Right ventricle myocardium inferior (tissue), 1 donor: ENCODE measurements at regions not wholly inside any gene's neighbourhood (a gene's known extent, or its start where the extent isn't known, plus 50 kb on each side); places are given as distances from the start of the nearest gene placed in this dataset.
"Not testable (repeated sequence)": the region's sequence is repeated elsewhere in the genome, so short reads cannot be mapped to it uniquely, and the experiment has no call there.

ENCODE experiments used
- ATAC-seq: fragments of 200-7000 bp; cut with Tn5 transposase; one replicate; pipeline ENCODE4 v1.9.1; 2020; ENCODE audit warnings: mild to moderate bottlenecking, moderate library complexity
- DNase-seq: peaks from one replicate; pipeline ENCODE4 v3.0.0; 2021; ENCODE audit errors: missing footprints
- intact Hi-C: fragments of 100-400 bp; cut with DNase I; formaldehyde crosslinking; loops from one replicate; pipeline ENCODE4 v1.11.0; 2022
- donor health status: DM: no; HTN: yes; CAD: no; lungs with severe emphysema.

DNA sequence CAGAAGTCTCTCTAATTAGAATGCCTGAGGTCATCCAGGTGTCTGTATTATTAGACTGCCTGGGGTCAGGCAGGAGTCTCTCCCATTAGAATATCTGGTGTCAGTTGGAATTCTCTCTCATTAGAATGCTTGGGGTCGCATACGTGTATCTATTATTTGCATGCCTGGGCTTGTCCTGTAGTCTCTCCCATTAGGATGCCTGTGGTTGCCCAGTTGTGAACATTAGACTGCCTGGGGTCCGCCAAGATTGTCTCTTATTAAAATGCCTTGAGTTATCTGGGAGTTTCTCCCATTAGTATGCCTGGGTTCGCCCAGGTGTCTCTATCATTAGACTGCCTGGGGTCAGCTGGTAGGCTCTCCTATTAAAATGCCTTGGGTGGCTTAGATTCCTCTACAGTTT, 1494.7 kb downstream of the UQCRFS1 start:
- ATAC-seq (no peak), DNase-seq (no peak)
- intact Hi-C loops = no loop called here

DNA sequence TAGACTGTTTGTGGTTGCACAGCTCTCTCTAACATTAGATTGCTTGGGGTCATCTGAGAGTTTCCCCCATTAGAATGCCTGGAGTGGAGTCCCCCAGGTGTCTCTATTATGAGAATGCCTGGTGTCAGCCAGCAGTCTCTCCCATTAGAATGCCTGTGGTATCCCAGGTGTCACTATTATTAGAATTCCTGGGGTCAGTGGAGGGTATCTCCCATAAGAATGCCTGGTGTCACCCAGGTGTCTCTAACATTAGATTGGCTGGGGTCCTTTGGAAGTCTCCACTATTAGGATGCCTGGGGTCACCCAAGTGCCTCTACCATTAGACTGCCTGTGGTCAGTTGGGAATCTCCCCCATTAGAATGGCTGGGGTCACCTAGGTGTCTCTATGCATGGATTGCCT, 1495.1 kb downstream of the UQCRFS1 start:
- ATAC-seq (no peak), DNase-seq (no peak)
- intact Hi-C loops = no loop called here

DNA sequence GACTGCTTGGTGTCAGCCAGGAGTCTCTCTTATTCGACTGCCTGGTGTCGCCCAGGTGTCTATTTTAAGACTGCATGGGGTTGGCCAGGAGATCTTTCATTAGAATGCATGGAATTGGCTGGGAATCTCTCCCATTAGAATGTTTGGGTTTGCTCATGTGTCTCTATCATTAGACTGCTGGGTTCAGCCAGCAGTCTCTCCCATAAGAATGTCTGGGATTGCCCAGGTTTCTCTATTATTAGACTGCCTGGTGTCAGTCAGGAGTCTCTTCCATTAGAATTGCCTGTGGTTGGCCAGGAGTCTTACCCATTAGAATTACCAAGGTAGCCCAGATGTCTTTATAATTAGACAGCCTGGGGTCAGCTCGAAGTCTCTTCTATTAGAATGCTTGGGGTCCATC, 1496.0 kb downstream of the UQCRFS1 start:
- DNase-seq (no peak), ATAC-seq (peak; percentile 37)
- intact Hi-C loops = no loop called here

DNA sequence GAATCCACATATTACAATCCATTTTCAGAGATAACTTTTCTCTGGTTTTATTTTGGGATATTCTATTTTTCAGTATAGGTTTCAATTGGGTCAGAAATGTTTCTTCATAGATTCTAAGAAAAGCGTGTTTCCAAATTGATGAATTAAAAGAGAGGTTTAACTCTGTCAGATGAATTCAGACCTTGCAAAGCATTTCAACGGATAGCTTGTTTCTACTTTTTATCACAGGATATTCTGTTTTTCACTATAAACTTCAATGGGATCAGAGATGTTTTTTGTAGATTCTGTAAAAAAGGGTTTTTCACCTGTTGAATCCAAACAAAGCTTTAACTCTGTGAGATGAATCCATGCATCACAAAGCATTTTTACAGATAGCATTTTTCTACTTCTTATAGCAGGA, 1498.1 kb downstream of the UQCRFS1 start:
- DNase-seq (no peak), ATAC-seq (no peak)
- intact Hi-C loops = no loop called here

DNA sequence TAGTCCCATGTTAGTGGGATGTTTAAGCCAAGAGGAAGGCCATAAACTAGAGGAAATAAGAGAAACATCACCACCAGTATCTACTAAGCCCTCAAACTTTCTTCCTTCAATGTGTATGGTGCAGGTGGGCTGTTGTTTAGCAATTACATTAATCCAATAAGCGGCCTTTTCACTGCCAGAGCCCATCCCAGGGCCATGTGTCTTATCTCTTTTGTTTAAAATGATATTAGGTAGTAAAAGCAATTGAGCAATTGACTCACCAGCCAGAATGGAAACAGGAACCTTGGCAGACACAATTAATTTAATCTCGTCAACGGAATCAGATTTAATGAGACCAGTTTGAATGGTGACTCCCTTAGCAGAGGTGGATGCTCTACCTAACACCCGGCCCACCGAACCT, 1503.5 kb downstream of the UQCRFS1 start:
- no peak for ATAC-seq
- intact Hi-C loops = no loop called here
- DNase-seq = no peak

DNA sequence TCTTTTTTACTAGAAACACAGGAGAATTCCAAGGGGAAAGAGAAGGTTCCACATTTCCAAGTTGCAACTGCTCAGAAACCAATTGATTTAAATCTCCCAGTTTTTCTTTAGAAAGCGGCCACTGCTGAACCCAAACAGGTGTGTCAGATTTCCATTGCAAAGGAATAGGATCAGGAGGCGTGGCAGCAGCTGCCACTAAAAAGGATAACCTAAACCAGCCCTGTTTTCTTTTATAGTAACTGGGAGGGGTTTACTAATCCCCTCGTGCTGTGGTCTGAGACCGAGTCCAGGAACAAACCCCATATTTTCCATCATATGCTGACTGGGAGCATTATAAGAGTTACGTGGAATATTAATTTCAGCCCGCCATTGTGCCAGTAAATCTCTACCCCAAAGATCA, 1504.0 kb downstream of the UQCRFS1 start:
- DNase-seq, ATAC-seq, intact Hi-C loops: not testable (repeated sequence)

DNA sequence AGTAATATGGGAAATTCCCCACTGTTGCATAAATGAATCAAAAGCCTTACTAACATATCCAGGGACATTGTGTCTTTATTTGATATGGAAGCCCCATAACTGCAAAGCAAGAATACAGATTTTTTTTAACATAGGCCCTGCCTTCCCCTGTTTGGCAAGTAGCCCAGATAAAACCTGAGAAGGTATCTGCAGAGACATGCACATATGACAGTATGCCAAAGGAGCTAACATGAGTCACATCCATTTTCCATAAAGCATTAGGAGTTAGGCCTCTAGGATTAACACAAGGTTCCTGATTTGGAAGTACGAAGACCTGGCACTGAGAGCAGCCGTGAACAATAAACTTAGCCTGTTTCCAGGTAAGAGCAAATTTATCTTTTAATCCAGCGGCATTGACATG, 1505.9 kb downstream of the UQCRFS1 start:
- intact Hi-C loops, DNase-seq, ATAC-seq: not testable (repeated sequence)

DNA sequence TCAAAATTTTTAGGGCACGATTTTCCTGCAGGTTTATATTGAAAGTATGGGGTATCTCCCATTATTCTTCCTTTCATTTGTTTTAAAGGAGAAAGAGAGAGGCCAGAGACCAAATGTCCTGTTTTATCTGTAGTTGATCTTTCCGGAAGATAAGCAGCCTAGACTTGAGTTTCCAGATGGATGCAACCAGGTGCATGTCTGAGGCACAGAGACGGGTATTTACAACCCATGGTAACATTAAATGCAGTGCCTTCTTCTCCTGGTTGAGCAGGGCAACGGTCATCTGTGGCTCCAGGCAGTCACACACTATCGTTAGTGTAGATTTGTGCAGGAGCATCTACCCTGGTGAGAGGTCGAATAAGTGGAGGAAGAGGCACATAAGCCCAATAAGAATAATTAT, 1507.1 kb downstream of the UQCRFS1 start:
- no peak for ATAC-seq
- DNase-seq = no peak
- intact Hi-C loops = no loop called here

DNA sequence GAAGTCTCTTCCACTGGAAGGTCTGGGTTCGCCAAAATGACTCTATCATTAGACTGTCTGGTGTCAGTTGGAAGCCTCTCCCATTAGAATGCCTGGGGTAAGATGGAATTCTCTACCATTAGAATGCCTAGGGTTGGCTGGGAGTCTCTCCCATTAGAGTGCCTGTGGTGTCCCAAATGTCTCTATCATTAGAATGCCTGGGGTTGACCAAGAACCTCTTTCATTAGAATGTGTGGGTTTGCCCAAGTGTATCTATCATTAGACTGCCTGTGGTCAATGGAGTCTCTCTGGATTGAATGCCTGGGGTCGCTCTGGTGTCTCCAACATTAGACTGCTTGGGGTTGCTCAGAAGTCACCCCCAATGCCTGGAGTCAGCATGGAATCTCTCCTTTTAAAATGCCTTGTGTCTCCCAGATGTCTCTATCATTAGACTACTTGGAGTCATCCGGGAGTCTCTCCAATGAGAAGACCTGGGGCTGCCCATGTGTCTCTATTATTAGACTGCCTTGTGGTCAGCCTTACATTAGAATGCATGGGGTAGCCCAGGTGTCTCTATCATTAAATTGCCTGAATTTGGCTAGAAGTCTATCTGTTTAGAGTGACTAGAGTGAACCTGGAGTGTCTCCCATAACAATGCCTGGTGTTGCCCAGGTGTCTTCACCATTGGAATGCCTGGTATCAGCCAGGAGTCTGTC, 1518.4 kb downstream of the UQCRFS1 start:
- intact Hi-C loops = no loop called here
- DNase-seq = no peak
- ATAC-seq = no peak

DNA sequence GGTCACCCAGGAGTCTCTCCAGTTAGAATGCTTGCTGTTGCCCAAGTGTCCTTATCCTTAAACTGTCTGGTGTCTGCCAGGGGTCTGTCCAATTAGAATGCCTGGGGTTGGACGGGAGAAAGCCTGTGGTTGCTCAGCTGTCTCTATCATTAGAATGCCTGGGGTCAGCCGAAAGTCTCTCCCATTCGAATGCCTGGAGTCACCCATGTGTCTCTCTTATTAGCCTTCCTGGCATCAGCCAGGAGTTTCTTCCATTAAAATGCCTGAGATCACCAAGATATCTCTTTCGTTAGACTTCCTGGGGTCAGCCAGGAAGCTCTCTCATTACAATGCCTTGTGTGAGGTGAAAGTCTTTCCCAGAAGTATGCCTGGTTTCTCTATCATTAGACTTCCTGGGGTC, 1521.0 kb downstream of the UQCRFS1 start:
- intact Hi-C loops = no loop called here
- ATAC-seq = no peak
- no peak for DNase-seq

DNA sequence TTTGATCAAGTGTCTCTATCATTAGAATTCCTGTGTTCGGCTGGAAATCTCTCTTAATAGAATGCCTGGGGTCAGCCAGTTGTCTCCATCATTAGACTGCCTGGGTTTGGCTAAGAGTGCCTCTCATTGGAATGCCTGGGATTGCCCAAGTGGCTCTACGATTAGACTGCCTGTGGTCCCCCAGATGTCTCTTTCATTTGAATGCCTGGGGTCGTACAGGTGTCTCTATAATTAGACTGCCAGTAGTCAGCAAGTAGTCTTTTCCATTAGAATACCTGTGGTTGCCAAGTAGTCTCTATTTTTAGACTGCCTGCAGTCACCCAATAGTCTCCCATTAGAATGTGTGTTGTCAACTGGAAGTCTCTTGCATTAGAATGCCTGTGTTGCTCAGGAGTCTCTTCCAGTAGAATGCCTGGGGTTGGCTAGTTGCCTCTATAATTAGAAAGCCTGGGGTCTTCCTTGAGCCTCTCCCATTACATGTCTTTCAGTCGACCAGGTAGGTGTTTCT, 1523.2 kb downstream of the UQCRFS1 start:
- DNase-seq (no peak), ATAC-seq (no peak)
- intact Hi-C loops = no loop called here

DNA sequence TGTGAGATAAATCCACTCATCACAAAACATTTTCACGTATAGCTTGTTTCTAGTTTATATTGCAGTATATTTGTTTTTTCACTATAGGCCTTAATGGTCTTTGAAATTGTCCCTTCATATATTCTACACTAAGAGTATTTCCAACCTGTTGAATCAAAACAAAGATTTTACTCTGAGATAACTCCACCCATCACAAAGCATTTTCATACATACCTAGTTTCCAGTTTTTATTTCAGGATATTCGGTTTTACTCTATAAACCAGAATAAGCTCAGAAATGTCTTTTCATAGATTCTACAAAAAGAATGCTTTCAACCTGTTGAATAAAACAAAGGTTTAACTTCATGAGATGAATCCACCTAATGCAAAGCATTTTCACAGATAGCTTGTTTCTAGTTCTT, 1528.7 kb downstream of the UQCRFS1 start:
- no peak for DNase-seq
- intact Hi-C loops = no loop called here
- ATAC-seq = no peak

DNA sequence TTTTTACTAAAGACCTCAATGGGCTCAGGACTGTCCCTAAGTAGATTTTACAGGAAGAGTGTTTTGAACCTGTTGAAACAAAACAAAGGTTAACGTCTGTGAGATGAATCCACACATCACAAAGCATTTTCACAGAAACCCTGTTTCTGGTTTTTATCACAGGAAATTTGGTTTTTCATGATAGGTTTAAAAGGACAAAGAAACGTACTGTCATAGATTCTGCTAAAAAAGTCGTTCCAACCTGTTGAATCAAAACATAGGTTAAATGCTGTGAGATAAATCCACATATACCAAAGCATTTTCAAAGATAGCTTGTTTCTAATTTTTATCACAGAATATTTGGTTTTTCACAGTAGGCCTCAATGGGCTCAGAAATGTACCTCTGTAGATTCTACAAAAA, 1531.0 kb downstream of the UQCRFS1 start:
- DNase-seq = no peak
- intact Hi-C loops = no loop called here
- ATAC-seq = no peak

DNA sequence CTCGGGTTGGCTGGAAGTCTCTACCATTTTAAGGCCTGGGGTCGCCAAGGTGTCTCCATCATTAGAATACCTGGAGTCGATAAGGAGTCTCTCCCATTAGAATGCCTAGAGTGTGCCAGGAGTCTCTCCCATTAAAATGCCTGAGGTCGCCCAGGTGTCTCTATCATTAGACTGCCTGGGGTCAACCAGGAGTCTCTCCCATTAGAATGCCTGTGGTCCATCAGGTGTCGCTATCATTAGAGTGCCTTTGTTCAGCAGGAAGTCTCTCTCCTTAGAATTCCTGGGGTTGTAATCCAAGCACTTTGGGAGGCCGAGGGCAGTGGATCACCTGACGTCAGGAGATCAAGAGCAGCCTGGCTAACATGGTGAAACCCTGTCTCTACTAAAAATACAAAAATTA, 1533.0 kb downstream of the UQCRFS1 start:
- intact Hi-C loops = loop anchor here (5.0 kb wide), 1 partner anchor 52 kb away; no protein-coding TSS in a partner anchor
- ATAC-seq (no peak), DNase-seq (no peak)

DNA sequence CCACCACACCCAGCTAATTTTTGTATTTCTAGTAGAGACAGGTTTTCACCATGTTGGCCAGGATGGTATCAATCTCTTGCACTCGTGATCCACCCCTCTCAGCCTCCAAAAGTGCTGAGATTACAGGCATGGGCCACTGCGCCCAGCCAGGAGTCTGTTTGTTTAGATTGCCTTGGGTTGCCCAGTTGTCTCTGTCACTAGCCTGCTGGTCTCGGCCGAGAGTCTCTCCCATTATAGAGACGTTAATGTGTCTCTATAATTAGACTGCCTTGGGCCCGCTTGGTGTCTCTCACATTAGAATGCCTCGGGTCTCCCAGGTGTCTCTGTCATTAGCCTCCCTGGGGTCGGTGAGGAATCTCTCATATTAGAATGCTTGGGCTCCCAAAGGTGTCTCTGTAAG, 1533.6 kb downstream of the UQCRFS1 start:
- intact Hi-C loops = loop anchor here (5.0 kb wide), 1 partner anchor 53 kb away; no protein-coding TSS in a partner anchor
- ATAC-seq = no peak

DNA sequence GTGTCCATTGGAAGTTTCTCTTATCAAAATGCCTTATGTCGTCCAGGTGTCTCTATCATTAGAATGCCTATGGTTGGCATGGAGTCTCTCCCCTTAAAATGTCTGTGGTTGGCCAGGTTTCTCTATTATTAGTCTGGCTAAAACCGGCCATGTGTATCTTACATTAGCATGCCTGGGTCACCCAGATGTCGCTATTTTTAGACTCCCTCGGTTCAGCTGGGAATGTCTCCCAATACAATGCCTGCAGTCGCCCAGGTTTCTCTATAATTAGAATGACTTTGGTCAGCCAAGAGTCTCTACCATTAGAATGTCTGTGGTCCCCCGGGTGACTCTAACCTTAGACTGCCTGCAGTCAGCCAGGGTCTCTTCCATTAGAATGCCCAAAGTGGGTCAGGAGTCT, 1536.1 kb downstream of the UQCRFS1 start:
- DNase-seq = no peak
- intact Hi-C loops = loop anchor here (5.0 kb wide), 1 partner anchor 55 kb away; no protein-coding TSS in a partner anchor
- peak; percentile 88 for ATAC-seq

More for the DNA sequence above, 1533.6 kb downstream of the UQCRFS1 start:
- no peak for DNase-seq

DNA sequence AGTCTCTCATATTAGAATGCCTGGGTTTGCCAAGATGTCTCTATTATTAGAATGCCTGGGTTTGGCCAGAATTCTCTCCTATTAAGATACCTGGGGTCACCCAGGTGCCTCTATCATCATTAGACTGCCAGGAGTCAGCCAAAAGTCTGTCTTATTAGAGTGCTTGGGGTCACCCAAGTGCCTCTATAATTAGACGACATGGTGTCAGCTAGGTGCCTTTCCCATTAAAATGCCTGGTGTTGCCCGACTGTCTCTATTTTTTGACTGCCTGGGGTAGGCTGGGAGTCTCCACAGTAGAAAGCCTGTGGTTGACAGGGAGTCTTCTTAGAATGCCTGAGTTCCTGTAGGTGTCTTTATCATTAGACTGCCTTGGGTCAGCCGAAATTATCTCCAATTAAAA, 1536.6 kb downstream of the UQCRFS1 start:
- DNase-seq (no peak), ATAC-seq (peak; percentile 26)
- intact Hi-C loops = loop anchor here (5.0 kb wide), 1 partner anchor 56 kb away; no protein-coding TSS in a partner anchor

DNA sequence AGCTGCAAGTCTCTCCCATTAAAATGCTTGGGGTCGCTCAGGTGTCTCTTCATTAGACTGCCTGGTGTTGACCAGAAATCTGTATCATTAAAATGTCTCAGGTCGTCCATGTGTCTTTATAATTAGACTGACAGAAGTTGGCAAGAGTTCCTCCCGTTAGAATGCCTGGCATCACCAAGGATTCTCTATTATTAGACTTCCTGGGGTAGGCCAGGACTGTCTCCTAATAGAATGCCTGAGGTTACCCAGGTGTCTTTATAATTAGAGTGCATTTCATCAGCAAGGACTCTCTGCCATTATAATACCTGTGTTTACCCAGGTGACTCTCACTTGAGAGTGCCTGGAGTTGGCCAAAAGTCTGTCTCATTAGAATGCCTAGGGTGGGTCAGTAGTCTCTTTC, 1537.2 kb downstream of the UQCRFS1 start:
- DNase-seq (no peak), ATAC-seq (peak; percentile 58)
- intact Hi-C loops = loop anchor here (5.0 kb wide), 1 partner anchor 57 kb away; no protein-coding TSS in a partner anchor

DNA sequence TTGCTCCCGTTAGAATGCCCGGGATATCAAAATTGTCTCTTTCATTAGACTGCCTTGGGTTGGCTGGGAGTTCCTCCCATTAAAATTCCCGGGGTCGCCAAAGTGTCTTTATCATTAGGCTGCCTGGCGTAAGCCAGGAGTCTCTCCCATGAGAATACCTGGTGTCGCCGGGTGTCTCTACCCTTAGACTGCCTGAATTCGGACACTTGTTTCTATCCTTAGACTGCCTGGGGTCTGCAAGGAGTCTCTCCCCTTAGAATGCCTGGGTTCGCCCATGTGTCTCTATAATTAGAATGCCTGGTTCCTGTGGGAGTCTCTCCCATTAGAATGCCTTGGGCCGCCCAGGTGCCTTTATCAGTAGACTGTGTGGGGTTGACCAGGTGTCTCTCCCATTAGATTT, 1538.2 kb downstream of the UQCRFS1 start:
- DNase-seq (no peak), ATAC-seq (no peak)
- intact Hi-C loops = loop anchor here (5.0 kb wide), 1 partner anchor 58 kb away; no protein-coding TSS in a partner anchor

DNA sequence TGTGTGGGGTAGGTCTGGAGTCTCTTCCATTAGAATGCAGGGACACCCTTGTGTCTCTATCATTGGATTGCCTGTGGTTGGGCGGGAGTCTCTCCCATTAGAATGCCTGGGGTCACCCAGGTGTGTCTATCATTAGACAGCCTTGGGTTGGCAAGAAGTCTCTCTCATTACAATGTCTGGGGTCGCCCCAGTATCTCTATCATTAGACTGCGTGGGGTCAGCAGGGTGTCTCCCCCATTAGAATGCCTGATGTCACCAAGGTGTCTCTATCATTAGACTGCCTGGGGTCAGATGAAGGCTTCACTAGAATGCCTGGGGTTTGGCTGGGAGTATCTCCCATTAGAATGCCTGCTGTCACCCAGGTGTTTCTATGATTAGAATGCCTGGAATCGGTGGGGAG, 1539.0 kb downstream of the UQCRFS1 start:
- intact Hi-C loops = no loop called here
- DNase-seq = no peak
- ATAC-seq = no peak
